SK-N-SH treated with all-trans-retinoic acid at 6 μM for 48 hours (cell line): ENCODE measurements at regions not wholly inside any gene's neighbourhood (a gene's known extent, or its start where the extent isn't known, plus 50 kb on each side); places are given as distances from the start of the nearest gene placed in this dataset.
A peak's percentile ranks its signal among the peaks of the same experiment; 100 is the strongest.

Experiments
- ATAC-seq: fragments of 200-7000 bp; cut with Tn5 transposase; 3 replicates; pipeline ENCODE4 v1.9.1; 2020; ENCODE audit warnings: mild to moderate bottlenecking, moderate library complexity
- ARNTL ChIP-seq: fragments of 450-650 bp; formaldehyde crosslinking; IDR thresholded peaks from 2 replicates; pipeline ENCODE4 v1.5.0; 2020; ENCODE audit warnings: low read depth, mild to moderate bottlenecking, moderate library complexity, borderline replicate concordance
- BACH2 ChIP-seq: fragments of 250-450 bp; sonication (Bioruptor Pico); IDR thresholded peaks from 2 replicates; pipeline ENCODE4 v1.9.0; 2021; ENCODE audit warnings: mild to moderate bottlenecking, borderline replicate concordance
- CREB5 ChIP-seq: fragments of 250-450 bp; sonication (Bioruptor Pico); IDR thresholded peaks from 2 replicates; pipeline ENCODE4 v1.5.1; 2020; ENCODE audit warnings: low read depth, mild to moderate bottlenecking, moderate library complexity
- CSDC2 ChIP-seq: fragments of 250-450 bp; sonication (Bioruptor Pico); IDR thresholded peaks from 2 replicates; pipeline ENCODE4 v1.5.0; 2020; ENCODE audit warnings: mild to moderate bottlenecking, moderate library complexity
- CSRNP3 ChIP-seq: fragments of 250-450 bp; sonication (Bioruptor Pico); IDR thresholded peaks from 2 replicates; pipeline ENCODE4 v1.5.1; 2021; ENCODE audit warnings: mild to moderate bottlenecking, moderate library complexity
- ESRRG ChIP-seq: fragments of 250-450 bp; sonication (Bioruptor Pico); IDR thresholded peaks from 2 replicates; pipeline ENCODE4 v1.6.1; 2021; ENCODE audit warnings: mild to moderate bottlenecking
- GLIS3 ChIP-seq: fragments of 250-450 bp; sonication (Bioruptor Pico); IDR thresholded peaks from 2 replicates; pipeline ENCODE4 v1.5.0; 2020; ENCODE audit warnings: mild to moderate bottlenecking, moderate library complexity
- ISL1 ChIP-seq: fragments of 250-450 bp; sonication (Bioruptor Pico); IDR thresholded peaks from 2 replicates; pipeline ENCODE4 v2.1.2; 2022; ENCODE audit warnings: mild to moderate bottlenecking, moderate library complexity
- OSR1 ChIP-seq: fragments of 250-450 bp; sonication (Bioruptor Pico); IDR thresholded peaks from 2 replicates; pipeline ENCODE4 v1.8.0; 2022; ENCODE audit warnings: moderate library complexity, mild to moderate bottlenecking, inconsistent platforms
- PATZ1 ChIP-seq: fragments of 250-450 bp; sonication (Bioruptor Pico); IDR thresholded peaks from 2 replicates; pipeline ENCODE4 v1.8.0; 2020; ENCODE audit warnings: mild to moderate bottlenecking, moderate library complexity, borderline replicate concordance
- PPARA ChIP-seq: fragments of 250-450 bp; sonication (Bioruptor Pico); IDR thresholded peaks from 2 replicates; pipeline ENCODE4 v1.5.0; 2020; ENCODE audit warnings: mild to moderate bottlenecking, borderline replicate concordance
- RARB ChIP-seq: fragments of 250-450 bp; sonication (Bioruptor Pico); IDR thresholded peaks from 2 replicates; pipeline ENCODE4 v1.8.0; 2021; ENCODE audit warnings: mild to moderate bottlenecking, moderate library complexity
- SNAI2 ChIP-seq: fragments of 250-450 bp; sonication (Bioruptor Pico); IDR thresholded peaks from 2 replicates; pipeline ENCODE4 v1.5.0; 2020; ENCODE audit warnings: mild to moderate bottlenecking, moderate library complexity
- TCF4 ChIP-seq: fragments of 250-450 bp; sonication (Bioruptor Pico); IDR thresholded peaks from 2 replicates; pipeline ENCODE4 v1.8.0; 2021; ENCODE audit warnings: mild to moderate bottlenecking, moderate library complexity, borderline replicate concordance
- TOX ChIP-seq: fragments of 250-450 bp; sonication (Bioruptor Pico); IDR thresholded peaks from 2 replicates; pipeline ENCODE4 v1.8.0; 2021; ENCODE audit warnings: mild to moderate bottlenecking, moderate library complexity, borderline replicate concordance
- TSHZ2 ChIP-seq: fragments of 250-450 bp; sonication (Bioruptor Pico); IDR thresholded peaks from 2 replicates; pipeline ENCODE4 v1.5.0; 2020; ENCODE audit warnings: mild to moderate bottlenecking, moderate library complexity
- ZC3H10 ChIP-seq: fragments of 250-450 bp; sonication (Bioruptor Pico); IDR thresholded peaks from 2 replicates; pipeline ENCODE4 v1.5.1; 2021; ENCODE audit warnings: mild to moderate bottlenecking, moderate library complexity
- ZFP3 ChIP-seq: fragments of 250-450 bp; sonication (Bioruptor Pico); IDR thresholded peaks from 2 replicates; pipeline ENCODE4 v1.5.0; 2020; ENCODE audit warnings: mild to moderate bottlenecking, moderate library complexity
- ZFP30 ChIP-seq: fragments of 450-650 bp; formaldehyde crosslinking; IDR thresholded peaks from 2 replicates; pipeline ENCODE4 v1.5.0; 2022; ENCODE audit warnings: mild to moderate bottlenecking, moderate library complexity
- ZNF565 ChIP-seq: fragments of 450-650 bp; formaldehyde crosslinking; conservative IDR thresholded peaks from 2 replicates; pipeline ENCODE4 v1.5.0; 2020; ENCODE audit warnings: low read depth, mild to moderate bottlenecking, moderate library complexity
- ZNF70 ChIP-seq: fragments of 450-650 bp; formaldehyde crosslinking; IDR thresholded peaks from 2 replicates; pipeline ENCODE4 v1.5.0; 2020; ENCODE audit warnings: mild to moderate bottlenecking, moderate library complexity
- ZNF8 ChIP-seq: fragments of 450-650 bp; formaldehyde crosslinking; IDR thresholded peaks from 2 replicates; pipeline ENCODE4 v1.5.0; 2020; ENCODE audit warnings: mild to moderate bottlenecking, moderate library complexity

- no peak for TF ChIP-seq ESRRG (CRISPR knock-in tag)
- no peak for TF ChIP-seq CSDC2 (CRISPR knock-in tag)
- no peak for TF ChIP-seq ZFP3 (CRISPR knock-in tag)
- no peak for TF ChIP-seq TOX (CRISPR knock-in tag)
- no peak for TF ChIP-seq ISL1 (CRISPR knock-in tag)
- TF ChIP-seq ZNF565 (CRISPR knock-in tag): no peak
- ATAC-seq: no peak
Measured at GRCh38 chr3:110332629-110333028, 739.0 kb upstream of the NECTIN3 start.

GRCh38 chr3:110341047-110341446 is 730.6 kb upstream of the NECTIN3 start:
- ATAC-seq: no peak
- no peak for TF ChIP-seq RARB (CRISPR knock-in tag)
- no peak for TF ChIP-seq ZFP3 (CRISPR knock-in tag)
- TF ChIP-seq ZNF8 (CRISPR knock-in tag): no peak
- TF ChIP-seq ZNF565 (CRISPR knock-in tag): no peak
- TF ChIP-seq SNAI2 (CRISPR knock-in tag): no peak
- TF ChIP-seq BACH2 (CRISPR knock-in tag): no peak
- TF ChIP-seq CSDC2 (CRISPR knock-in tag): no peak
- no peak for TF ChIP-seq PPARA (CRISPR knock-in tag)
- no peak for TF ChIP-seq ZC3H10 (CRISPR knock-in tag)
- no peak for TF ChIP-seq TCF4 (CRISPR knock-in tag)
- no peak for TF ChIP-seq TOX (CRISPR knock-in tag)
- TF ChIP-seq ISL1 (CRISPR knock-in tag): no peak
- no peak for TF ChIP-seq GLIS3 (CRISPR knock-in tag)
- no peak for TF ChIP-seq ZFP30 (CRISPR knock-in tag)
- no peak for TF ChIP-seq ARNTL (CRISPR knock-in tag)
- TF ChIP-seq OSR1 (CRISPR knock-in tag): no peak

- ATAC-seq: peak; percentile 95
- TF ChIP-seq CREB5 (no peak), CSRNP3 (no peak), PATZ1 (CRISPR knock-in tag) (no peak), ESRRG (CRISPR knock-in tag) (no peak), SNAI2 (CRISPR knock-in tag) (no peak), RARB (CRISPR knock-in tag) (no peak), ZFP3 (CRISPR knock-in tag) (no peak), GLIS3 (CRISPR knock-in tag) (no peak), TCF4 (CRISPR knock-in tag) (no peak), ZC3H10 (CRISPR knock-in tag) (no peak), ISL1 (CRISPR knock-in tag) (no peak), CSDC2 (CRISPR knock-in tag) (no peak), ZNF70 (no peak), ZNF565 (CRISPR knock-in tag) (no peak), TSHZ2 (CRISPR knock-in tag) (no peak), ARNTL (CRISPR knock-in tag) (no peak)
Measured at GRCh38 chr3:110343376-110343775, 728.2 kb upstream of the NECTIN3 start.
